NCI-H2107 treated with DMSO at 0.1 percent for 48 hours (cell line): ENCODE measurements at regions not wholly inside any gene's neighbourhood (a gene's known extent, or its start where the extent isn't known, plus 50 kb on each side); places are given as distances from the start of the nearest gene placed in this dataset.

Experiments used
- DNase-seq: peaks from one replicate; lab custom pipeline; 2025; ENCODE audit not compliant: unreplicated experiment; lab: John Stamatoyannopoulos, UW

DNA sequence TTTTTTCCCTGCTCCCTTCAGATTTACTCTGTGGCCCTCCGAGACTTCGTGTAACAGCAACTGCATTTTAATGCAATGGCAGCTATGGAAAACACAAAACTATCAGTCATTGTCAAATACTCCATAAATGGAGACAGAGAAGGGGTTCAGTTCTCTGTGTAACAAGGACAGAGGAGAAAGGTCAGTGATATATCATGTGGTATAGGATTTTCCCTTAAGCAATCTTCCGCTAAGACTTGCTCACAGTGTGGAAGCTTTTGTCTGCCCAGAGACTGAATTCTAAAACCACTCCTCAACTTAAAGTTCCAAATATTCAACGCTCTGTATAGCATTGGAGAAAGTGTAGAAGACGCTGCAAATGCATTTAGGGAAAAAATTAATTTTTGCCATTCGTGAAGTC, 111.3 kb upstream of the EDNRB start:
- no peak for DNase-seq

DNA sequence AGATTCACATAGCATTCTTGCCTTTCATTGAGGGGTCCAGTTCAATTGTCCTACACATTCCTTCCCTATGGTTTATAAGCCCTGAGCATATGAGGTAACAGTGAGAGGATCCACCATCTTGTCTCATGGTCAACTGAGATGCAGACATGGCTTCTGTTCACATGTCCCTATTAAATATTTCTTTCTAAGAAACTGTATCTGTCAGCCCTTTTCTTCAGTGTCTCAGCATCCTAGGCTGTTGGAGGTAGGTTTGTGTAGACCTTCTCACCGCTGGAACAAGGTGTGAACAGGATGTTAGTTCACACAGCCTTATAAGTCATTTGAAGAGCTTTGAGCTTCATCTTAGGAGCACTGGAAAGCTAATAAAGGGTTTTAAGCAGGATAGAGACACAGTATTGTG, 110.3 kb upstream of the EDNRB start:
- no peak for DNase-seq

DNA sequence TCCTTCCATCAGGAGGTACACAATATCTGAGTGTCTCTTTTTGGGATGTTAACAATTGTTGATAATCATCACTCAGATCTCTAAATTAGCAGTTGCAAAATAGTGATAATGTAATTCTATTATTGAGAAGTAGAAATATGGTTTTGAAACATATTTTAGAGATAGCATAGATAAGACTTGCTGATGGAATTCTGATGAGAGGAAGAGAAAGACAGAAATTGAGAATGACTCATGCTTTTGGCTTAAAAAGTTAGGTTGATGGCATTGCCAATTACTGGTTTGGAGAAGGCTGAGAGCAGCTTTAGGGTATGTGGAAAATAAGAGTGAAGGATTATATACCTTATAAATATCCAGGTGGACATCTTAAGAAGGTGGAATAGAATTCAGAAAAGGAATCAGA, 106.4 kb upstream of the EDNRB start:
- DNase-seq = no peak

DNA sequence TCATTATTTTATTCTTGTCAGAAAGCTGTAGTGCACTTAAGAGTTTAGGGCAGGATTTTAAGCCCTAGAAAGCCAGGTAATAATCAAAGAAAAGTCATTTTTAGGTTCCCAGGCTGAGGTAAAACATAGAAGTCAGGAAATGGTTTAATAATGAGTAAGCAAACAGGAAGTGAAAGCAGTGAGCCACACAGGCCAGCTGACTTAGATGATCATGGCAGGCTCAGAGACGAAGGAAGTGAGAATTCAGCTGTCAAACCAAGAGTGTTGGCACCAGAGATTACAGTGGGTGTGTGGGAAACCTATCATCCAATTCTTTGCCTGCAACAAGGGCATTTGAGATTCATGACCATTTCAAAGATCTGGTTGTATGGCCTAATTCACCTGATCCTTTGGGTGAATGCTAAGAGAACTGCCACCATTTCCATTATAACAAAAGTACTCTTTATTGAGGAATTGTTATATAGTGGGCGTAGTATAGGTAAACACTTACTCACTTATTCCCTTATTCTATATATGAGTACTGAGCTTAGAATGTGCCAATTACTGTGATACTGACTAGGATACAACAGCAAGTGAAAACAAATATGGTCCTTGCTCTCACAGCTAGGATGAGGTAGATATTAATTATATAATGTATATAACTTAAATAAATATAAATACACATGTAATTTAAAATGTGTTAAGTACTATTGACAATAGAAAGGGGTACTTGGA, 103.7 kb upstream of the EDNRB start:
- no peak for DNase-seq

DNA sequence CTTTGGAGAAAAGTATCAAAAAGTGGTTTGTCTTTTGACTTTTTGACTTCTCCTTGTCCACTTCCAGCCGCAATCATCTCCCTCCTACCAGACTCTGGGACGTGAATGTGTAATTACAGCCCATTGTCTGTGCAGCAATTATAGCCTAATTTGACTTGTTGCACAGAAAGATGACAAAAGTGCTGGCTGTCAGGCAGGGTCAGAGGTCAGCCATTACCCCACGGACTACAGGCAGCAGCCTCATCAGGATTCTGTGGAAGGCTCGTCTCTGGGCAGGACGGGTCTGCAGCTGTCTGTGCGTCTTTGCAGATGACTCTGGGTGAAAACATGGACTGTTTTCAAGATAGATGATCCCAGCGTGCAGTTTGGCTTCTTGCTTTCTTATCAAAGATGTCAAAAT, 102.2 kb upstream of the EDNRB start:
- no peak for DNase-seq

DNA sequence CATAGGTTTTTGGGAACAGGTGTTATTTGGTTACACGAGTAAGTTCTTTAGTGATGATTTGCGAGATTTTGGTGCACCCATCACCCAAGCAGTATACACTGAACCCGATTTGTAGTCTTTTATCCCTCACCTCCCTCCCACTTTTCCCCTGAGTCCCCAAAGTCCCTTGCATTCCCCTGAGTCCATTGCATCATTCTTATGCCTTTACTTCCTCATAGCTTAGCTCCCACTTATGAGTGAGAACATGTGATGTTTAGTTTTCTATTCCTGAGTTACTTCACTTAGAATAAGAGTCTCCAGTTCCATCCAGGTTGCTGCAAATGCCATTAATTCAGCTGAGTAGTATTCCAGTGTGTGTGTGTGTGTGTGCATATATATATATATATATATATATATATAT, 97.2 kb upstream of the EDNRB start:
- no peak for DNase-seq

DNA sequence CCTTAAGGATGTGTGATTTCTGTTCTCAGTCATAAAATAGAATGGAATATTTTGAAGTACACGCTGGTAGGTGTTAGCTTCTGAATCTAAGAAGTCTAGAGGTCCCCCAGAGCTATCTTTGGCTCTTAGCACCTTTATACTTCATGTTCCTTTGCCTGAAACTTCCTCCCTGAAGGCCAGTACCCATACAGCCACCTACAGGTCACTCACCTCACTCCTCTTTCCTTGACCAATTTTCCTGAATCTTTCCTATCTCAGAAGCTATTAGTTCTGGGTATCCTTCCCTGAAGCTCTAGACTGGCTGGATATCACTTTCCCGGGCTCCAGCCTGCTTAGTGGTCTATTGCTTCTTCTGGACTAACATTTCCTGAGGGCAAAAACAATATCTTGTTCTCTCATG, 93.4 kb upstream of the EDNRB start:
- no peak for DNase-seq

DNA sequence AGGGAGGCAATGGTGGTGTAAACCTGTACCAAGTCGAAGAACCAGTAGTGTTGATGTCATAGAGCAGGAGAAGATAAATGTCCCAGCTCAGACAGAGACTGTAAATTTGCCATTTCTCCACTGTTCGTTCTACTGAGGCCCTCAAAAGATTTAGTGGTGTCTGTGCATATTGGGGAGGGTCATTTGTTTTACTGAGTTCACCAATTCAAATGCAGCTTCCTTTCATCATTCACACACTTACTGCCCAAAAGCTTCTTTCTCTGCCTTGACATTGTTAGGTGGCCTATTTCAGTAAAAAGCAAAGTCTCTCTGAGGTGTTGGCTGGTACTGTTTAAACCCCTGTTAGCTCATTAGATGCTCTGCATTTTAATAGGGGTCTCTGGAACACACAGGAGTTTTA, 86.2 kb upstream of the EDNRB start:
- DNase-seq = no peak

DNA sequence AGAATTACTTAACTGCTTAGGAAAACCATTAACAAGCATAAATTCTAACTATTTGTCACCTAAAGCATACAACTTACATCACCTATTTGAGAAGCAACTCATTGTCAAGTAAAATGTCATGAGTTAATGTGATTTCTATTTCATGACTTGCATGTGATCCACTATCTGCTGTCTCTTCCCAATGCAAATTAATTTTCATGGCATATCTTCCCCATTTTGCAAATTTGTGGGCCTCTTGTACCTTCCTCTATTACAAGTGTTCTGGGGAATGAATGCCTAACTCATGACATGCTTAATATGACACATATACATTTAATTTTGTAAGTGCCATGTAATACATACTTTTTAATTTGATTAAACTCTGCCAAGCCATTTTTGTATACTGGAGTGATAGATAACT, 81.1 kb upstream of the EDNRB start:
- no peak for DNase-seq

DNA sequence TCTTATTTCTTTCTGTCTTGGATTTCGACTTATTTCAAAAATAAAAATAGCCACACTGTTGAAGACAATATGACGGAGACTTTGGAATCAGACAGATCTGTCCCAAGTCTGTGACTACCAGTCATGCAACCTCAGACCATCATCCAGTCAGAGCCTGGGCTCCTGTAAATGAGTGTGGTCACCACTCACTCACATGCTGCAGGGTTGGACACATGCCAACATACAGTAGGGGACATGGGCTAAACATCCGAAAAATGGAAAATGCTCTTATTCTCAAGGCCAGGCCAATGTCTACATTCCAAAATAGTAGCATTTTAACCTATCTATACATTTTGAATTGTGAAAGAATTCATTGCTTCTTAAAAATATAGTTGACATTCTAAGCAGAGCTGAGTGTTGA, 75.5 kb upstream of the EDNRB start:
- no peak for DNase-seq

DNA sequence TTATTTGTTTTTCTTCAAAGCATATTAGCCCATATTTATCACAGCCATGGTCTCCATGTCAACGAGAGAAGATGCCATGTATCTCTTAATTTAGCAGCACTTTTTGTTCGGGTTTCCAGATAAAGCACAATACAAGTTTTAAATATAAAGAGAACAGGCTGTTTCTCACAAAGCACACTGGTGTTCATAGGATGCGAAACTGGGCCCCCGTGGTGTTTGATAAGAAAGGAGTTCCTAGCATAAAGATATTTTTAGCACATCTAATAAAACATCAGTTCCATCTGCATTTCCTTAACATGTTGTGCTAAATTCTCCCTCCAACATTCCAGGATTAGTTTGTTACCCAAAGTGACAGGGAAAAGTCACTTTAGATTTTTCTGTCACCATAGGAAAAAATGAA, 72.4 kb upstream of the EDNRB start:
- no peak for DNase-seq

DNA sequence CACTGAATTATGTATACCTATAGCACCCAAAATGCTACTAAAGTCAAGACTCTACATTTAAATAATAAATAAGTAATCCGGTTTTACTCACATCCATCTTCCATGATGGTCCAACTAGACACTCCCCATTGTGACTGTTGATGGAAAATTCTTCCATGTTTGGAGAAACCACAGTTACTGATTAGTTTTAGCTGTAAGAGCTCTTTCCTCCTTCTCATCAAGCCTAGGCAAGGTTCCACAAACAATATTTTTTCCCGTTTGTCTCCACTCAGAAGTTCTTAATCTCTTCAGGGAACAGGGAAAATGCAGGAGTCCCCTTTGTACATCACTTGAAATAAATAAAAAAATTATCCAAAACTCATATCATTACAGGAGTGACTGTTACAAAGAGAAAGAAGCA, 70.7 kb upstream of the EDNRB start:
- no peak for DNase-seq

DNA sequence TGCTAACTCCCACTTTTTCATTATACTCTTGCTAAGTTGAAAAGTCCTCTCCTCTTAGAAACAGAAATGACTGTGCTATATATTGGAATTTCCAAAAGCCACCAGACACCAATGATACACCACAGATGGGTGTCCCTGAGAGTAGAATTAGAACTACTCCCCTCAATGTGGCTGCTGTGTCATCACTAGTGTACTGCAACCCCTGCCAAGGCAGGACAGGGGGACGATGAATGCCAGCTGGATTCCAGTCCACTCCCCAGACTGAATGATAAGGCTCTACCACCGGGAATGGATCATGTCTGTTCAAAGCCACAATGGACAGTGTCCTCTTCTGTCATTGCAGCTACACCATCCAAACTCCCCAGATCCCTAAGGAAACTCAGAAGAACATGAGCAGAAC, 69.7 kb upstream of the EDNRB start:
- no peak for DNase-seq

DNA sequence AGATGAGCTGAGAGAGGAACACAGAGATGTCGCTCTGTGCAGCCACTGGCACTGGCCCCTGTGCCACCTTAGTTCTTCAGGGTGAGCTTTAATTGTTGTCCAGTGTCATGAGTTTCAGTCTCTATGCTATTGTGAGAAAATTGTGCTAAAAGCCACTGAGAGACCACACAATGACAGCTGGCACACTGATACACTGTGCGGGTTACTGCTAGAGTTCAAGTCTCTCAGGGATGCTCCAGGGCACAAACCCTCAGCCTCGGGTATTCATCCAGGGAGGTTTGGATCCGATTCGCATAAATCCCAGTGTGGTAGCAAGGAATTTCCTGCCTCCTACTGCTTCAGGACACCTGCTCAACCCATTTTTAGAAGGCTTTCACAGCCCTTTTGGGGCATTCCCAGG, 68.1 kb upstream of the EDNRB start:
- DNase-seq = no peak

DNA sequence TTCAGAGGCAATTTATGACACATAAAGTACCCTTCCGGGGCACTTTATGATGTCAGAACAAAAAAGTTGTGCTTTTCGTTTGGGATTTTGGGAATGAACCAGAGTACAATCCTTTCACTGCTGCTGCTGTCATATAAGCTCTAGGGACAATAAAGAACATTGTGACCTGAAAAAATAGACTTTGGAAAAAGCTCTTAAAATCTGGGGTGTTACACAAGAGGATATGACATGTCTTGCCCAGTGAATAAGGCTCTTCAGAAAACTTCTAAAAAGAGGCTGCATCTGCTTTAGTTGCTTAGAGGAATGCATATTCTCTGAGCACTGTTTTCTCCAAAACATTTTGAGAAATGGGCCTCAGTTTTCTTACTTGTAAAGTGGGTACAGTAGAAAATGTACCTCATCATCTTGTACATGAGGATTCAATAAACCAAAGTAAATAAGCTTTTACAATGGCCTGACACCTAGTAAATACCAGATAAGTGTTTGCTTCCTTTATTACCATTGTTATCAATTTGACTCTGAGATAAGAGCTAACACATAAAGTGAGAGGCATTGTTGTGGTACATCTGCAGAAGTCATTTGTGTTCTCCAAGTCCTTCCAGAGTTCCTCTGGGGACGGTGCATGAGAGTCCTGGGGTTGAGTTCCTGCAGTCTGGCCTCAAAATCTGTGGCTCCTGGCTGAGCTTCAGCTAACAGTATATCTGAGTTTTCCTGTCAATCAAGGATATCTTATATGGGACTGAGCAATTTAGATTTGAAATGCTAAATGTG, 67.4 kb upstream of the EDNRB start:
- DNase-seq = no peak

DNA sequence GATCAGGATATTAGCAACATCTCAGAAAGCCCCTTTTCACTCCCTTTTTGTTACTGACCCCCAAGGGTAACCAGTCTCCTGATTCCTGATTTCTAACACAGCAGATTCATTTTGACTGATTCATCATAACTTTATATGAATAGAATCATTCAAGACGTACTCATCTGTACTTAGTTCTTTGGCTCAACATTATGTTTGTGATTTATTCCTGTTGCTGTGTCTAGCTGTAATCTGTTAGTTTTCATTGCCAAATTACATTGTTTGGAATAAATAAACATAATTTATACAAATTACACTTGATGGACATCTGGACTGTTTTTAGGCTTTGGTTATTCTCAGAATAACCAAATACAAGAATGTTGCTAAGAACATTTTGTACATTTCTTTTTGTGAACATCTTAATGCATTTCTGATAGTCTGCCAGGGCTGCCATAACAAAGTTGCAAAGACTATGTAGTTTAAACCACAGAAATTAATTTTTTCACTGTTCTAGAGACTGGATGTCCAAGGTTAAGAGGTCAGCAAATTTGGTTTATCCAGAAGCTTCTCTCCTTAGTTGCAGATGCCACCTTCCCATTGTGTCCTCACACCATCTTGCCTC, 62.8 kb upstream of the EDNRB start:
- DNase-seq = no peak

DNA sequence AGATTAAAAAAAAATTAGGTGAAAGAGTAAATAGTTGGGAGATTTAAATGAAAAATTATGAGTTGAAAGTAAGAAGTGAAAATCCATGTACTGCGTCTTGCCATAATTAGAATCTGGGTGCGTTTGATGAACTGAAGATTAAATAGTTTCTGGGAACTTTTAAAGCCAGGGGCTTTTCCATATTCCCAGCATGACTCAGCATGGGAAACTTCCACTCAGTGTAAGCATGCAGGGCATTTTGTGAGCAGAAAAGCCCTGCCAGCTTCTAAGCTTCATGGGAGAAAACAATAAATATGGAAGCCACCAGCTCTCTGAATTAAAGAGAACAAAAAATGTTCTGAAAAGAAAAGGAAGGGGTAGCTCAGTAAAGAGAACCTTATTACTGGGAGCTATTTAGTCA, 62.0 kb upstream of the EDNRB start:
- no peak for DNase-seq

DNA sequence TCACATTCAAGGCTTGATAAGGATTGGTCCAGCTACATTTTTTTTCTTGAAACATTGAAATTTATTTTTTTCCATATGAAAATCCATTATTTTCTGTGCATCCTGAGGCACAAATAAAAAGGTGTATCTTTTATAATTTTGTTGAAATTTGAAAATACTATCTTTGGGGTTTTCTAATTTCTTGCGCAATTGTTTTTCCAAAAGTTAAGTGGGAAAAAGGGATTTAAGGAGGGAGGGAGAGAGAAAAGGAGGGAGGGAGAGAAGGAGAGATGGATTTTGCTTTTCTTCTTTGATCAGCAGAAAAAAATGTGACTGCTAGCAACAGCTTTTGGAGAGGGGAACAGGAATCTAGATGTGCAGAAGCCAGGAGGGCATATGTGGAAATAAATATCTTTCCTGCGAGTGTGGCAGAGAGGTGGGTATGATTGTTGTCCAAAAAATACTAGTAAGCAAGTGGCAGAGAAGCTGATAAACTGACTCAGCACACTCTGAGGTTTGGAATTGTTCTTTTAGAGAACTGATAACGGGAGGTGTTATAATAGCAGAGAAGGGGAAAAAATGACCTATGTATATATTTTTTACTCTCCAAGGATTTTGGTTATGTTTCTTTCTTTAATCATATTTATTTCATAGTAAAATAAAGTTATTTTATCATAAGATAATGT, 61.2 kb upstream of the EDNRB start:
- DNase-seq = no peak

DNA sequence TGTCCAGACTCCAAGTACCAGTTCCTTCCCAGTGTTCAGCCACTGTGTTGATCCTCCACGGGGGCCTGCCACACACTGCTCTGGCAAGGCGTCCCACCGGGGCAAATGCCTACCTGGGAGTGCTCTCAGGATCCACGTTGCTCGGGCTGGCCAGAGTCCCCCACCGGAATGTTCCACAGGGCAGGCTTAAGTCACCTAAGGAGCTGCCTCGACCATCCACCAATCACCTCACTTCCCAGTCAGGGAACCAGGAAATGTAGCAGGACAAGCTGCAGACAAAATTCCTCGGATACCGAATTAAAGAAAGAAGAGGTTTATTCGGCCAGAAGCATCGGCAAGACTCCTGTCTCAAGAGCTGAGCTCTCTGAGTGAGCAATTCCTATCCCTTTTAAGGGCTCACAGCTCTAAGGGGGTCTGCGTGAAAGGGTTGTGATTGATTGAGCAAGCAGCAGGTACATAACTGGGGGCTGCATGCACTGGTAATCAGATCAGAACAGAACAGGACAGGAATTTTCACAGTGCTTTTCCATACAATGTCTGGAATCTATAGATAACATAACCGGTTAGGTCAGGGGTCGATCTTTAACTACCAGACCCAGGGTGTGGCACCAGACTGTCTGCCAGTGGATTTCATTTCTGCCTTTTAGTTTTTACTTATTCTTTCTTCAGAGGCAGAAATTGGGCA, 56.9 kb upstream of the EDNRB start:
- DNase-seq = no peak

DNA sequence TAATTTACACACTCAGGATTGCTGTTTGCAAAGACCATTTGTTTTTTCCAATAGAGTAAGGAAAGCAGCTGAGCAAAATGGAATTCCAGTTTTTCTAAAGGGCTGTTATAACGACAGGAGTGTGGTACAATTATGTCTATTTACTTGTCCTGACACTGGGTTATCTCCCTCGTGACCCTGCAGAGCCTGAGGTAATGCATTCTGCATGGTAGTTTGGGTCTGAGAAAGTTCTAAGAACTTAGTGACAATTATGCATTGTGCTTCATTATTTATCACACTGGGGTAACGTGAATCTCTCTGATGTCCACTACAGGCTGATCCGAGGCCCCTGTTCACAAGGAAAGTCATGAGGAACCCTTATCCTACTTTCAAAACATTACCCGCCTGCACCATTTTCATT, 50.7 kb upstream of the EDNRB start:
- DNase-seq = no peak
